ENCODE measurements at regions not wholly inside any gene's neighbourhood (a gene's known extent, or its start where the extent isn't known, plus 50 kb on each side); places are given as distances from the start of the nearest gene placed in this dataset.

GRCh38 chr13:33764716-33765115 is 53.2 kb upstream of the RFC3 start:
- no peak overlapping the region for H3K4me3 ChIP-seq (ENCODE audit: low read depth, low read length)
- in situ Hi-C loops (cut with HindIII; ENCODE audit: low sequenced_read_pairs): no loop called here
- no peak for DNase-seq (ENCODE audit: low read depth, low spot score)
- no peak for TF ChIP-seq CTCF (IDR thresholded peaks at IDR 0.05; ENCODE audit: low read depth, low read length)

GRCh38 chr13:33766329-33767123 is 51.4 kb upstream of the RFC3 start:
- H3K4me3 ChIP-seq (ENCODE audit: low read depth, low read length): no peak overlapping the region
- in situ Hi-C loops (cut with HindIII; ENCODE audit: low sequenced_read_pairs): no loop called here
- no peak for TF ChIP-seq CTCF (IDR thresholded peaks at IDR 0.05; ENCODE audit: low read depth, low read length)
- DNase-seq (ENCODE audit: low read depth, low spot score): no peak

GRCh38 chr13:33767140-33767539 is 50.8 kb upstream of the RFC3 start:
- no peak for DNase-seq (ENCODE audit: low read depth, low spot score)
- TF ChIP-seq CTCF (IDR thresholded peaks at IDR 0.05; ENCODE audit: low read depth, low read length): no peak
- H3K4me3 ChIP-seq (ENCODE audit: low read depth, low read length): no peak overlapping the region
- in situ Hi-C loops (cut with HindIII; ENCODE audit: low sequenced_read_pairs): no loop called here

Measured in astrocyte of the spinal cord (primary cell).